Pancreas (tissue), 10 donors: ENCODE measurements at regions not wholly inside any gene's neighbourhood (a gene's known extent, or its start where the extent isn't known, plus 50 kb on each side); places are given as distances from the start of the nearest gene placed in this dataset.
A peak's percentile ranks its signal among the peaks of the same experiment; 100 is the strongest.

Experiments used
- ATAC-seq, 4 donors: fragments of 200-7000 bp; cut with Tn5 transposase; one replicate each; pipeline versions ENCODE4 v1.8.0 to v1.9.1; 2020; ENCODE audit warnings: mild to moderate bottlenecking in 4 of 4, moderate library complexity in 4 of 4
- DNase-seq, 6 donors: peaks; one replicate each; pipeline ENCODE4 v3.0.0-alpha.2; 2020
- FAIRE-seq: peaks from 2 replicates; lab custom pipeline; 2012; peaks lifted over from hg19 to GRCh38; lab: Jason Lieb, UNC
- H3K27ac ChIP-seq, 4 donors: fragments of 200-600 bp; sonication (generic); 1 replicate in 3 of 4; 2 replicates in 1 of 4; pipeline versions ENCODE4 v1.5.0 to v1.8.0; 2020
- H3K27me3 ChIP-seq, 4 donors: fragments of 200-600 bp; one replicate each; pipeline ENCODE4 v1.8.0; 2021
- H3K36me3 ChIP-seq, 3 donors: fragments of 200-600 bp; sonication (generic) in 1 of 3; one replicate each; pipeline versions ENCODE4 v1.5.0 to v1.8.0; 2020 to 2021
- H3K4me1 ChIP-seq, 3 donors: fragments of 200-600 bp; one replicate each; pipeline ENCODE4 v1.8.0; 2021
- H3K4me3 ChIP-seq, 4 donors: fragments of 200-600 bp; sonication (generic) in 2 of 4; one replicate each; pipeline versions ENCODE4 v1.5.0 to v1.8.0; 2020 to 2021
- H3K9me3 ChIP-seq, 4 donors: fragments of 200-600 bp; one replicate each; pipeline ENCODE4 v1.8.0; 2021
- CTCF ChIP-seq, 4 donors: fragments of 200-600 bp; sonication (generic) in 3 of 4; IDR thresholded peaks; one replicate each; pipeline versions ENCODE4 v1.5.0 to v1.8.0; 2021; ENCODE audit warnings: antibody characterized with exemption in 4 of 4
- WGBS, 2 donors: extraction: QIAGEN DNeasy Blood & Tissue Kit; methylation state at CpG; one replicate each; pipeline ENCODE4 v1.1.7; 2013; 5-methylcytosine and 5-hydroxymethylcytosine counted together
- intact Hi-C, 3 donors: fragments of 100-400 bp; cut with DNase I; formaldehyde crosslinking; loops; one replicate each; pipeline versions ENCODE4 v1.11.1 to v1.14.2; 2022
- donor health status: healthy with polysubstance abuse.
- donor health status: DM: no; HTN: no; CAD: no; lungs with moderate emphysema.
- donor health status: DM: no; HTN: no; CAD: no.
- donor health status: control.
- donor health status: control.
- donor health status: Bipolar disorder and iron deficiency.
- donor health status: DM: yes; HTN: yes; CAD: no.
- donor health status: DM: no; HTN: no; CAD: no.
- donor health status: DM: no; HTN: no; CAD: no.
- donor health status: DM: yes; HTN: yes; CAD: no.

DNA sequence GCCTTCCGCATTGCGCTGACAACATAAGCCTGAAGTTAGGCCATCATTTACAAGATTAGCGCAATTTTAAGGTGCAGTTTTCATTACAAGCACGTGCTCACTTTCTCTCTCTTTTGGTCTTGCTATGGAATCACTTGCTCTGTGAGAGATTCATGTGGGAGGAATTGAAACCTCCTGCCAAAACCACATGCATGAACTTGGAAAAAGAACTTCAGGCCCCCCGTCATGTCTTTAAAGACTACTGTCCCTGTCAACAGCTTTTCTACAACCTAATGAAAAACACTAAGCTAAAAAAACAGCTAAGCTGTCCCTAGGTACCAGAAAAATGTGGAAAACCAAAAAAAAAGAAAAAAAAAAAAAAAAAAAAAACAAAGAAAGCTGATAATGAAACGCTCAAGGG, 1707.6 kb upstream of the RAG2 start:
- ATAC-seq = no peak
- H3K4me3 ChIP-seq = no peak overlapping the region
- no peaks in the 10 kb centered on the region for H3K36me3 ChIP-seq
- intact Hi-C loops = no loop called here
- H3K27ac ChIP-seq = no peak overlapping the region
- 85 to 90% methylated on average over 6 of the region's 6 CpGs for WGBS, 2 donors
- FAIRE-seq = no peak
- H3K27me3 ChIP-seq = no peaks in the 10 kb centered on the region
- no peak for TF ChIP-seq CTCF (IDR thresholded peaks at IDR 0.05)
- no peaks in the 10 kb centered on the region for H3K9me3 ChIP-seq
- peaks cover 0 to 7% (median 0%) of the 10 kb centered on the region in 3 donors for H3K4me1 ChIP-seq
- no peak for DNase-seq

DNA sequence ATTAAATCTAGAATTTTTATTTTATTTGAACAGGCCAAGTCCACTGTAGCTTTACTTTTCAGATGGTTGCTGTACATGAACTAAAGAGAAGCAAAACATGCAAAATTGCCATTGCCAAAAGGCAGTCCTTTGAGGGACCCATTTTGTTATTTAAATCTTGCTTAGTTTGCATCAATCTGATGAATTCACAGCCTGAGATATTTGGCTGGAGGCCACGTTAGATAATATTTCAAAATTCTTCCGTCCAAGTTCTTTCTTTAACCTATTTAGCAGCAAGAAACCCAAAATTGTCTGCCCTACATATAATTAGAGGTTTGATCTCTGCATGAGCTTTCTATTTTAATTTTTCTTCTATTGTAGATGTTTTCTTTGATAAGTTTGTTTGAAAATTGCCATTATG, 1706.9 kb upstream of the RAG2 start:
- DNase-seq (no peak), ATAC-seq (no peak), FAIRE-seq (no peak)
- Histone ChIP-seq H3K4me1 (peaks cover 0 to 7% (median 0%) of the 10 kb centered on the region in 3 donors), H3K36me3 (no peaks in the 10 kb centered on the region), H3K27ac (no peak overlapping the region), H3K9me3 (no peaks in the 10 kb centered on the region), H3K27me3 (no peaks in the 10 kb centered on the region), H3K4me3 (no peak overlapping the region)
- intact Hi-C loops = no loop called here
- 58 to 63% methylated on average over 2 of the region's 2 CpGs for WGBS, 2 donors
- no peak for TF ChIP-seq CTCF (IDR thresholded peaks at IDR 0.05)

- FAIRE-seq = no peak
- Histone ChIP-seq H3K27ac (no peak overlapping the region), H3K4me1 (peaks cover 0 to 7% (median 0%) of the 10 kb centered on the region in 3 donors), H3K4me3 (no peak overlapping the region), H3K9me3 (no peaks in the 10 kb centered on the region), H3K36me3 (no peaks in the 10 kb centered on the region), H3K27me3 (no peaks in the 10 kb centered on the region)
- no peak for DNase-seq
- intact Hi-C loops = no loop called here
- no peak for ATAC-seq
- TF ChIP-seq CTCF (IDR thresholded peaks at IDR 0.05) = no peak
- whole genome bisulfite sequencing, 2 donors = 0% methylated on average over 1 of the region's 1 CpG
Observed at GRCh38 chr11:38302564-38302963, 1704.5 kb upstream of the RAG2 start.

DNA sequence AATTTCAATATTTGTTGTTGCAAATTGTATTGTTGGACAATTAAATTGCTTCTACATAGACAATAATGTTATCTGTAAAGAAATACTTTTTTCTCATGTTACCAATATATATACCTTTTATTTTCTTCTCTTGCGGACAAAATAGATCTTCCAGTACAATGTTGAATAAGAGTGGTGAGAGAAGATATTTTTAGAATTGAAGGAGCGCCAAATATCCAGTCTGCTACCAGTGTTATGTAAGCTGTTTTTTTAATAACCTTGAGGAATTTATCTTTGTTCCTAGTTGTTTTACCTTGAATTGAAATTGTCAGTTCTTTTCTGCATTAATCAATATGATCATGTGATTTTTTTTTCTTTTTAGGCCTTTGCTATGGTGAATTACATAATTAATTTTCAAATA, 1702.5 kb upstream of the RAG2 start:
- Histone ChIP-seq H3K9me3 (no peaks in the 10 kb centered on the region), H3K27ac (no peak overlapping the region), H3K4me1 (peaks cover 0 to 7% (median 0%) of the 10 kb centered on the region in 3 donors), H3K36me3 (no peaks in the 10 kb centered on the region), H3K27me3 (no peaks in the 10 kb centered on the region), H3K4me3 (no peak overlapping the region)
- ATAC-seq (peak in 2 of 4 donors; percentile 64 to 66), FAIRE-seq (peak; percentile 9), DNase-seq (no peak)
- 33 to 37% methylated on average over 2 of the region's 2 CpGs for WGBS, 2 donors
- intact Hi-C loops = no loop called here
- TF ChIP-seq CTCF (IDR thresholded peaks at IDR 0.05) = no peak

- no peaks in the 10 kb centered on the region for H3K27me3 ChIP-seq
- FAIRE-seq (no peak), DNase-seq (peak in 1 of 6 donors; percentile 60), ATAC-seq (no peak)
- H3K4me3 ChIP-seq = no peak overlapping the region
- no peak for TF ChIP-seq CTCF (IDR thresholded peaks at IDR 0.05)
- no peaks in the 10 kb centered on the region for H3K9me3 ChIP-seq
- H3K27ac ChIP-seq = no peak overlapping the region
- H3K36me3 ChIP-seq = no peaks in the 10 kb centered on the region
- 91 to 94% methylated on average over 31 to 33 of the region's 33 CpGs for WGBS, 2 donors
- H3K4me1 ChIP-seq = peaks cover 0 to 6% (median 0%) of the 10 kb centered on the region in 3 donors
- intact Hi-C loops = no loop called here
Observed at GRCh38 chr11:38296211-38296776, 1698.3 kb upstream of the RAG2 start.
